Testis (tissue), 2 donors: ENCODE measurements at regions not wholly inside any gene's neighbourhood (a gene's known extent, or its start where the extent isn't known, plus 50 kb on each side); places are given as distances from the start of the nearest gene placed in this dataset.

Experiments
- CTCF ChIP-seq, 3 experiments: fragments of 450-650 bp in 2 of 3; fragments of 200-600 bp in 1 of 3; sonication (generic) in 1 of 3; IDR thresholded peaks; one replicate each; pipeline ENCODE4 v1.5.1; 2016 to 2019; ENCODE audit warnings: antibody characterized with exemption in 3 of 3, mild to moderate bottlenecking in 2 of 3, moderate library complexity in 1 of 3
- POLR2A ChIP-seq: fragments of 450-650 bp; IDR thresholded peaks from one replicate; pipeline ENCODE4 v1.6.1; 2017; ENCODE audit warnings: antibody characterized with exemption, mild to moderate bottlenecking, moderate library complexity

- TF ChIP-seq POLR2A (no peak), CTCF (IDR thresholded peaks at IDR 0.05) (no peak)
These were observed 54.0 kb upstream of the PRDM11 start for GRCh38 chr11:45092404-45092785.
